HG02623 (cell line): ENCODE measurements at regions not wholly inside any gene's neighbourhood (a gene's known extent, or its start where the extent isn't known, plus 50 kb on each side); places are given as distances from the start of the nearest gene placed in this dataset.

Experiments
- ATAC-seq: cut with Tn5 transposase; IDR thresholded peaks from one replicate; pipeline ENCODE4 v1.9.1; 2021; ENCODE audit warnings: moderate library complexity; ENCODE audit not compliant: unreplicated experiment

DNA sequence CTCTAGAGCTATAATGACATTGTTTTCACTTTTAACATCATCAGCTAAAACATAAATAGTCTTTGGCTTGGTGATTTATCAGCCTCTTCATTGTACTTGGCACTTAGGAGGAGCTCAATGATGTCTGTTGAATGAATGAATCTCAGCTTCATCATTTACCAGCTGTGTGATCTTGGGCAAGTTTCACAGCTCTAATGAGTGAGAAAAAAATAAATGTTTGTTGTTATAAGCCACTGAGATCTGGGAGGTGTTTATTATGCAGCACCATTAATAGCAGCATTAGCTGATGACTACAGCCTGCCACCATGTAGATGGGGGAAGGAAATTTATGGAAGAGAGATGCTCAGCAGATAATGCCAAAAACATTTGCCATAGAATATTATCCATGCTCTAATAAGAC, 63.6 kb upstream of the C1QTNF7 start:
- no peak for ATAC-seq

DNA sequence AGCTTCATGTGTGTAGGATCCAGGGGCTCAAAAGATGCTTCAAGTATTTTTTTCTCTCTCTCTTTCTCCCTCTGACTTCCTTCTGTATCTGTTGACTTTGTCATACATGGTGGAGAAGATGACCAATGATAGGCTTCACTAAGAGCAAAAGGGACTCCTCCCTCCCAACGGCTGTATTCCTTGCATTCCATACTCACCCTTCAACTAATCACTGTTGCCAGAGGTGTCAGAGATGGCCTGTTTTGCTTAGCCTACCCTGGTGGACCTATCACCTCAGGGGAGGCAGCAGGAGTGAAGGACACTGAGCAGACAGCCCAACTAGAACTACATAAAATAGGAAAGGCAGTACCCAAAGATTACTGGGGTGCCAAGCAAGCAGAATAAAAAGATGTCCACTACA, 62.2 kb upstream of the C1QTNF7 start:
- ATAC-seq, result no peak

DNA sequence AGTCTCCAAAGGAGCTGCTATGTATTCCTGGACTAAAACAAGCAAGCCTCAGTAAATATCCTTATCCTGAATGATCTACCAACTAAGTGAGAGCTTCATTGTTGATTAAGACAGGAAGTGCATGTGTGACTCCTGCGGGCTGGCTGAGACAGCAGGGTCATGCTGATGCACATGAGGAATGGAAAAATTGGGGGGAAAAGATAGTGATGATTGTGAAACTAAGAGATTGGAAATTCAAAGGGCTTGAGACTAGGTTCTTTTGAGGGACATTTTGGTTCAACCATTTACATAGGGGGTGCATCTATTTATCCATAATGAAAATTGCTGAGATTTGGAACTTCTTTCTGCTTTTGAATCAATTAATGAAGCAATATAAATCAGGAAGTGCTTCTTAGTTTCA, 61.1 kb upstream of the C1QTNF7 start:
- ATAC-seq, result no peak

DNA sequence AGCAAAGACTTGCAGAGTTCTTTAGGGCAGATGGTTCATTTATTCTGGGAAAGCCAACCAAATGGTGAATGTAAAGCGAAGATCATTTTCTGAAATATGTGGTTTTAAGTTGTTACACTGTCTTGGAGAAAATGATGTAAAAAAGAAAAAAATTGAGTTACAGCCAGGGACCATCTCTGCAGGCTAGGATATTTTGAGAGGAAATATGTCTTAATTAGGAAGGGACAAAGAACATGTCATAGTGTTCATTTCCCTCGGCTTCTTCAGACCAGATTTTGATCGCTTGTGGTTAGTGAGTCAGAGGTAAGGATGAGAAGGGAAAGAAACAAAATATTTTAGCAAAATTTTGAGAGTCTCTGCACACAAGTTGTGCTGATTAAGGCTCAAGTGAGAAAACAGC, 59.0 kb upstream of the C1QTNF7 start:
- ATAC-seq, result no peak

DNA sequence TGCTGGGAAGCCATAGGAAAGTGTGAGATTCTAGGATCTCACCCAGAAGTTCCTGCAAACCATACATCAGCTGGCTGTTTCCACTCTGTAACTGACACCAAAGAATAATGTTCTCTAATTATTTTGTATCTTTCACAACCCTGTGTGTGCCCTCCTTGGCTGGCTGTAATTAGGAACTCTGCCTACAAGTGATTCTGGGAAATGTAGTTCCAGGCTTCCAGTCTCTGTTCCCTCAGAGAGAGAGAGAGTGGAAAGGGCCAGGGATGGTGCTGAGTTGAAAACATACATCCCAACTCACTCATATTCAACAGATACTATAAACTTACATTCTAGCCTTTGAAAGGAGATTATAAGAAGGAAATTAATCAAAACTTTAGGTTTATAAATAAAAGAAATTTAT, 57.5 kb upstream of the C1QTNF7 start:
- no peak for ATAC-seq

DNA sequence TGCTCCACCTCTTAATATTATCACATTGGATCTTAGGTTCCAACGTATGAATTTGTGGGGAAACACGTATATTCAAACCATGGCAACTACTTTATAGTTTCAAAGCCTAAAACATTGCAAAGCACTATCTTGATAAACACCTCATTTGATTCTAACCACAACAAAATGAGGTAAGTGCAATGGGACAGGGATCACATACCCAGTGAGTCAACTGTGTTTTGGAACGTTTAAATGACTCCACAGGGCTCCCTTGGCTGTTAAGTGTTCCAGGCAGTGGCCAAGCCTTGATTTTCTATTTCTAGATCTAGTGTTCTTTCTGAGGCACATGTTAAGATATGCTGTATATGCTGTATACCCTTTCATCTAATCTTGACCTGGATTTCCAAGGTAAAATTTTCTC, 54.5 kb upstream of the C1QTNF7 start:
- ATAC-seq, result no peak

DNA sequence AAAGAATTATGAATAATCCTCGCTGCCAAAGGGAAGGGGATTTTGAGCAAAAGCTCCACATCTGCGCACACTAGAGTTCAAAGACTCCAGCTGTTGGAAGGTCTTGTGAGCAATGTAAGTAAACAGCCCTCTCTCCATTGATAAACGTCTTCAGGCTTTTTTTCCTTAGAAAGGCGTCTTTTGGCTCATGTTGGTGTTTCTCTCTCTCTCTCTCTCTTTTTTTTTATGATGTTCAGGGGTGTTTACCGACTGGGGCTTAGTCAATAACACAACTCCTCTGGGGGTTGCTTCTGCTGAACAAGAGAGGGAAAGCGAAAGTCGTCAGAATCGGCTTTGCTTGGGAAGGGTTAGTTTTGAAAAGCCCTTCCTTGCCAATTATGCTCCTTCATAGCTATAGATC, 53.2 kb upstream of the C1QTNF7 start:
- ATAC-seq, result no peak

DNA sequence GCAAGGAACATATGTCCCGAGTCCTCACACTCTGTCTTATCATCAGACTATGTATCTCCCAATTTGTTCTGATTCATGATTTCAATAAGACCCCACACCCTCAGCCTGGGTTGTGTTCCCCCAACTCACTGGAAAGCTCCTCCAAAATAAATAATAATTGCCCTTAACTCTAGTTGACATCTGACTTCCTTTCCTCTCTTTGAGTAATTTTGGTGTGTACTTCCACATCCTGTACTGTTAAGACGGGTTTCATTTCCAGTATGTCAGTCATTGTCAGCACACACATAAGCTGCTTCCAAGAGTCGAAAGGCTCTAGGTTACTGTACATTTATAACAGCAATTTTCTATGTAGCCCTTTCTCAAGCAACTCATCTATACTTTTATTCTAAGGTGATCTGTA, 52.2 kb upstream of the C1QTNF7 start:
- ATAC-seq, result peak; percentile 48

DNA sequence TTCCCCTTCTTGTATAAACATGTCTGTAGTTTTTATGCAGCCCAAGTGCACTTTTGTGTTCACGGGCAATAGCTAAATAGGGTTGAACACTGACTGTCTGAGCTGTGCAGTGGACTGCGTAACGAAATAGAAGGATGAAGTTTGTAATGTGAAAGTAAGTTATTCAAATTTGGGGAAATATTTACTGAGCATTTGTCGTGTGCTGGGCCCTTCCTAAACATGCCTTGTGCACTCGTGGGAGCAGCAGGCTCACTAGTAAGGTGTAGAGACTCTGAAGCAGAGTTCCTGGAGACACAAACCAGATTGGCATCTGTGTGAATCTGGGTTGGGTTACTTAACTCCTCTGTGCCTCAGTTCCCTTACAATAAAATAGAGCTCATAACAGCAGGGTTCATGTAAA, 51.7 kb upstream of the C1QTNF7 start:
- ATAC-seq, result peak; percentile 35

DNA sequence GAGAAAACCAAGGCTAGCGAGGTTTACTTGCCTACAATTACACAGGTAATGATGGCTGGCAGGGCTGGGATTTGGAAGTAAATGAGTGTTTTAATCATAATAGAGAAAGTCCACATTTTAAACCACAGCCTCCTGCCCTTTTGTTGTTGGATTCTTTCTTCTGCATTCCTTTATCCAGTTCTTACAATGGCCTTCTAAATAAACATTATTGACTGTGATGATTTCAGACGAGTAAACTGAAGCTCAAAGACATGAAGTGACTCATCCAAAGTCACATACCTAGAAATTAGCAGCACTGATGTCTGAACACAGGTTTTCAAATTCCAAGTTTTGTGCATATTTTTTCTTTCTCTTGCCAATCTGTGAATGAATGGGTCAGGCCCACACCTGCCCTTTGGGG, 51.2 kb upstream of the C1QTNF7 start:
- ATAC-seq, result no peak
